HepG2 (cell line): ENCODE measurements at regions not wholly inside any gene's neighbourhood (a gene's known extent, or its start where the extent isn't known, plus 50 kb on each side); places are given as distances from the start of the nearest gene placed in this dataset.

Experiments used
- ATAC-seq: fragments of 200-7000 bp; cut with Tn5 transposase; 3 replicates; pipeline ENCODE4 v1.9.1; 2020; ENCODE audit warnings: mild to moderate bottlenecking, moderate library complexity
- BruUV-seq: library from RNA; stranded (reverse); fragments of 400-500 nt; replicated peaks from 2 replicates; lab custom pipeline; 2021; lab: Mats Ljungman, UMichigan
- CTCF ChIA-PET: fragments of 300-600 bp; formaldehyde crosslinking; extraction: SDS; loops from one replicate; lab custom pipeline; 2021; ENCODE audit warnings: low total read pairs, inconsistent platforms, low intra/inter-chr PET ratio; lab: Yijun Ruan, JAX
- POLR2A ChIA-PET: fragments of 350-600 bp; sonication (Branson Sonifier 250); formaldehyde crosslinking; loops from one replicate; lab custom pipeline; 2020; ENCODE audit warnings: antibody characterized with exemption, inconsistent platforms; lab: Yijun Ruan, JAX
- DNase-seq: peaks from one replicate; pipeline ENCODE4 v3.0.0-alpha.2; 2015; ENCODE audit warnings: low spot score
- FAIRE-seq: peaks from 3 replicates; lab custom pipeline; 2011; peaks lifted over from hg19 to GRCh38; lab: Jason Lieb, UNC
- H2AFZ ChIP-seq: one replicate; pipeline ENCODE4 v1.6.1; 2011; ENCODE audit warnings: low read length, inconsistent platforms
- H3K27ac ChIP-seq: fragments of 300-600 bp; 3 replicates; pipeline ENCODE4 v1.8.0; 2011; ENCODE audit warnings: mixed run types, mild to moderate bottlenecking, mixed read lengths, low read length, inconsistent platforms; ENCODE audit not compliant: insufficient read depth; ENCODE audit errors: extremely low read length
- H3K27me3 ChIP-seq, 2 experiments: fragments of 200-600 bp in 1 of 2; 2 replicates in 1 of 2; 3 replicates in 1 of 2; pipeline versions ENCODE4 v1.6.0 to v1.8.0; 2011; ENCODE audit warnings: low read length in 2 of 2, mild to moderate bottlenecking in 2 of 2, moderate library complexity in 2 of 2, inconsistent platforms in 1 of 2; ENCODE audit not compliant: insufficient read depth in 2 of 2, control insufficient read depth in 1 of 2
- H3K36me3 ChIP-seq, 2 experiments: fragments of 200-600 bp in 1 of 2; replicated peaks in 1 of 2; 2 replicates in 1 of 2; 3 replicates in 1 of 2; pipeline versions ENCODE4 v1.5.1 to v1.8.0; 2011; ENCODE audit warnings: low read length in 2 of 2, inconsistent platforms in 1 of 2; ENCODE audit not compliant: insufficient read depth in 2 of 2, control insufficient read depth in 1 of 2
- H3K4me1 ChIP-seq: 2 replicates; pipeline ENCODE4 v1.5.1; 2012; ENCODE audit warnings: low read length, inconsistent platforms; ENCODE audit not compliant: insufficient read depth
- H3K4me2 ChIP-seq: 2 replicates; pipeline ENCODE4 v1.6.0; 2011; ENCODE audit warnings: low read depth, low read length, inconsistent platforms
- H3K4me3 ChIP-seq, 3 experiments: fragments of 200-600 bp in 1 of 3; sonication (generic), shearing (Covaris generic) in 1 of 3; replicated peaks in 1 of 3; 2 replicates each; pipeline ENCODE4 v1.5.1; 2011 to 2016; ENCODE audit warnings: low read length in 3 of 3, inconsistent platforms in 2 of 3, low read depth in 2 of 3, mild to moderate bottlenecking in 2 of 3, control low read depth in 1 of 3, mixed read lengths in 1 of 3; ENCODE audit not compliant: insufficient read depth in 1 of 3
- H3K79me2 ChIP-seq: one replicate; pipeline ENCODE4 v1.6.1; 2011; ENCODE audit warnings: low read length, inconsistent platforms; ENCODE audit not compliant: insufficient read depth
- H3K9ac ChIP-seq: 2 replicates; pipeline ENCODE4 v1.6.0; 2011; ENCODE audit warnings: mild to moderate bottlenecking, low read depth, low read length, inconsistent platforms; ENCODE audit not compliant: insufficient read depth
- H3K9me3 ChIP-seq: 2 replicates; pipeline ENCODE4 v1.5.1; 2012; ENCODE audit warnings: mild to moderate bottlenecking, low read length
- H4K20me1 ChIP-seq: 2 replicates; pipeline ENCODE4 v1.6.0; 2011; ENCODE audit warnings: inconsistent platforms, mild to moderate bottlenecking, low read length, moderate library complexity; ENCODE audit not compliant: insufficient read depth
- AKNA ChIP-seq: sonication (generic); formaldehyde crosslinking; IDR thresholded peaks from 2 replicates; pipeline ENCODE4 v1.4.0; 2020; ENCODE audit warnings: missing genetic modification reagents, borderline replicate concordance
- ARNT ChIP-seq: fragments of 450-650 bp; IDR thresholded peaks from 2 replicates; pipeline ENCODE4 v1.6.1; 2017
- POLR2A ChIP-seq, 2 experiments: IDR thresholded peaks; 2 replicates each; pipeline ENCODE4 v1.6.1; 2011; ENCODE audit warnings: low read depth in 2 of 2, low read length in 2 of 2, mild to moderate bottlenecking in 1 of 2, moderate library complexity in 1 of 2; ENCODE audit not compliant: insufficient read depth in 1 of 2
- ZFAT ChIP-seq: sonication (generic); formaldehyde crosslinking; conservative IDR thresholded peaks from 2 replicates; pipeline ENCODE4 v1.8.1; 2023; ENCODE audit warnings: missing genetic modification reagents, inconsistent platforms
- ZNF264 ChIP-seq: sonication (generic); formaldehyde crosslinking; IDR thresholded peaks from 2 replicates; pipeline ENCODE4 v1.4.0; 2020; ENCODE audit warnings: missing genetic modification reagents
- ZNF407 ChIP-seq: sonication (generic); formaldehyde crosslinking; IDR thresholded peaks from one replicate; pipeline ENCODE4 v1.5.1; 2020; ENCODE audit warnings: mild to moderate bottlenecking, missing genetic modification reagents; ENCODE audit errors: not compliant biosample characterization
- ZNF749 ChIP-seq: sonication (generic); formaldehyde crosslinking; IDR thresholded peaks from 2 replicates; pipeline ENCODE4 v1.8.0; 2022; ENCODE audit warnings: mild to moderate bottlenecking, missing genetic modification reagents, moderate library complexity, borderline replicate concordance
- ZNF850 ChIP-seq: sonication (generic); formaldehyde crosslinking; conservative IDR thresholded peaks from 2 replicates; pipeline ENCODE4 v1.9.0; 2021; ENCODE audit warnings: mild to moderate bottlenecking, missing genetic modification reagents
- WGBS: methylation state at CpG from one replicate; pipeline ENCODE4 v1.1.6; 2017; ENCODE audit warnings: low lambda C conversion rate; 5-methylcytosine and 5-hydroxymethylcytosine counted together
- in situ Hi-C: cut with HindIII; loops from 2 replicates; pipeline ENCODE4 v1.10.0; 2017; ENCODE audit warnings: low pct_unique_long_range_greater_than_20kb; ENCODE audit not compliant: extremely low pct_ligation_motif_present
- intact Hi-C: fragments of 100-400 bp; cut with micrococcal nuclease; formaldehyde crosslinking; loops from one replicate; pipeline ENCODE4 v1.10.0; 2022; ENCODE audit not compliant: unreplicated experiment

DNA sequence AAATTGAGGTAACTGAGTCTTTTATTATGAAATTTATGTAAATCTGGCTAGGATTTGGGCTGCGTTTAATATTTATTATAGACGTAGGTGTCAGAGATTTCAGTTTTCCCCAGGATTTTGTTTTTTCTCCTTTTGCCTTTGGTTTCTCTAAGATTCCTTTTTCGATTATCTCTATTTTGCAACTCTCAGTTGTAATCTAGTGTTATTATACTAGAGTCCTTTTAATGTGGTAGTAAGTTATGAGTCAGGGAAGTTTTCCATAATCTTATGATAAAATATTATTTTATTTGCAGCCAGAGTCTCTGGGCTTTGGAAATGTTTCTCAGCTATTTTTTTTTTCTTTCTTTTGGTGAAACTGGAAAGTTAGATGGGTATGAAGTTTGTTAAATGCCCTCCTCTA, 1043.8 kb downstream of the PLA2G4A start:
- FAIRE-seq, result no peak
- BruUV-seq, result no TSS peak
- H3K4me3 ChIP-seq, result no peak overlapping the region

More for the DNA sequence above, 1043.8 kb downstream of the PLA2G4A start:
- Histone ChIP-seq H3K9ac (no peak overlapping the region), H4K20me1 (no peaks in the 10 kb centered on the region), H2AFZ (no peak overlapping the region), H3K9me3 (no peaks in the 10 kb centered on the region), H3K79me2 (no peaks in the 10 kb centered on the region), H3K4me2 (no peak overlapping the region), H3K4me1 (no peaks in the 10 kb centered on the region), H3K27me3 (no peaks in the 10 kb centered on the region), H3K36me3 (no peaks in the 10 kb centered on the region), H3K27ac (no peak overlapping the region)
- ChIA-PET CTCF (no interaction called here), POLR2A (no interaction called here)
- in situ Hi-C loops, result no loop called here
- DNase-seq, result no peak
- ATAC-seq, result no peak
- 40% methylated on average over 3 of the region's 3 CpGs for WGBS
- intact Hi-C loops, result no loop called here
- no peak for TF ChIP-seq ZNF407 (CRISPR knock-in tag)
- no peak for TF ChIP-seq POLR2A (IDR thresholded peaks at IDR 0.05; ENCODE audit: insufficient read depth in 1 of 2, low read depth in 2 of 2, low read length in 2 of 2)
- no peak for TF ChIP-seq ZNF749 (CRISPR knock-in tag)
- no peak for TF ChIP-seq ZNF264
- TF ChIP-seq AKNA (CRISPR knock-in tag), result no peak
- TF ChIP-seq ZNF850 (CRISPR knock-in tag), result no peak
- no peak for TF ChIP-seq ZFAT (CRISPR knock-in tag)
- no peak for TF ChIP-seq ARNT
